ENCODE measurements at regions not wholly inside any gene's neighbourhood (a gene's known extent, or its start where the extent isn't known, plus 50 kb on each side); places are given as distances from the start of the nearest gene placed in this dataset.

DNA sequence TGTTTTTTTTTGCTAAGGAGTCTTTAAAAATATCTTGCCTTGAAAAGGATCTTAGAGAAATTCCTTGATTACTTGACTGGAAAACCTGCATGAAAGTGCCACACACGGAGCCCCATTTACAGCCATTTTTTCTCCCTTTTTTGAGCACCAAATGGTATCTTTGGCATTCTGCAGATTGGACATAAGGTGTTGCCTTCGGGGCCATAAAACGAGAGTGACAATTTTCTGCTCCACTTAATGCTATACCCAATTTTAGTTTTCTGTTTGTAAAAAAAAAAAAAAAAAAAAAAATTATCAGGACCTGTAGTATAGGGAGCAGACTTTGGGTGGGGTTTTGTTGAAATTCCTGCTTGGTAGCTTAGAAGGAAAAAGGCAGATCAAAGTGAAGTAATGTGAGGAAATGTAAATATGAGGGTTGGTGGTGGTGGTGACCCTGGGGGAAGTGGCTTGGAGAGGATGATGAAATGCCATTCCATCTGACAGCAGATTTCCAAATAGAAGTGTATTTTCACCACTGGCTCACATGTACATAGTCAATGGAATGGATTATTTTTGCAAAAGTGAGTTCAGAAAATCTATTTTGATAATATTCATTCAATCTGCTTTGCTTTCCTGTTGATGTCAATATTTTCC lies 212.1 kb upstream of the SOX4 start:
- no peak for DNase-seq

DNA sequence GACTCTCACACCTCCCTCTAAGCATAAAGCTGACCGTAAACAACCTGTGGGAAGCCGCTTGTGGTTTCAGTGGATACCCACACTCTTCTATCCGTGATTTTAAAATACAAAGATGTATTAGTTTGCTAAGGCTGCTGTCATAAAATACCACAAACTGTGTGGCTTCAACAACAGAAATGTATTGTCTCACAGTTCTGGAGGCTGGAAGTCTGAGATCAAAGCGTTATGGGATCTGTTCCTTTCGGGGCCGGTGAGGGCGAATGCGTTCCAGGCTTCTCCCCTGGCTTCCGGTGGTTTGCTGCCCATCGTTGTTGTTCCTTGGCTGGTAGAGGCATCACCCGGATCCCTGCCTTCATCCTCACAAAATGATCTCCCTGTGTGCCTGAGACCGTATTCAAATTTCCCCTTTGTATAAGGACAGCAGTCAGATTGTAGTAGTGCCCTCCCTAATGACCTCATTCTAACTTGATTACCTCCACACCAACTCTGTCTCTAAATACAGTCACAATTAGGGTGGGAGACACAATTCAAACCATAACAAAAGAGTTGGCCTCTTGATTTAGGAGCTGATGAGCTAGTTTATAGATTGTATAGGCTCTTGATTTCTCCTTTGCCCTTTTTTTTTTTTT lies 210.6 kb upstream of the SOX4 start:
- DNase-seq = no peak

DNA sequence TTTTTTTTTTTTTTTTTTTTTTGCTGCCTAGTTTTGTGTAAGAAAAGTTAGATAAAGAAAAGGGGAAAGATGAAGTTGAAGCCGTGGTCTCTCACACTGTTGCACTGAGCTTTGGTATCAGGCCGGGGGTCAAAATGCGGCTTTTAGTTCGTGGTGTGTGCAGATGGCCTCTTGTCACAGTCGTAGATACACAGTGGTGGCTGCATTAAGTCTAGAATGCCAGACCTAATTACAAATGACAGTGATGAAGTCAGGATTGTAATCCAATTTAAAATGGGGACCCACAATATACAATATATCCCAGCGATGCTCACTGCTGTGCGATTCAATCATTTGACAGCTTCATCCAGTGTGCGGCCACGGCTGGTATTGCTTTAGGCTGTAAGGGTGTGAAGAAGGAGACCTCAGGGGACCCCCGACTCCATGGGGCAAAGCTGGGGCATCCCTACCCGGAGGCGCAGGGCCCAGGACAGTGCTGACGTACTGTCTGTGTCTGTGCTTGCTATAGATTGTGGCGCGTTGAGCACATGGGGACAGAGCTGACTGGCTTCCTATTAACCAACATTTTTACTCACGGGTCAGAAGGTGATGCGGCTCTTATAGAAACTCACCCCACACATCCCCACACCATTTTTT lies 210.0 kb upstream of the SOX4 start:
- no peak for DNase-seq

DNA sequence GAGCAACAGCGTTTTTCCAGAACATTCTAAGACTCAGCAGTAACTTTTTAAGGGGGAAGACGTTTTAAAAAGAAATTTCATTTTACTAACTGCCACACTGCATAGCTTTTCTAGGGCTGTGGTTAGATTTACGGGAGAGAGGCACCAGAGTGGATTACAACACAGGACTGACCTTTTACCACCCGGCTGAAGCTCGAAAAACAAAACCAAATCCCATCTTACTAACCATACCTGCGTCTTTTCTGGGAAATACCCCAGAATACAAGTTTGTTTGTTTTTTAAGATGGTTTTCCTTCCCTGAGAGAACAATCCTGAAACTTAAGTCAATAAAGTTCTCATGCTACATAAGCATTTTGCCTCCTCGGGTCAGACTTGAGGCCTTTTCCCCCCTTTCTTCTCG lies 209.3 kb upstream of the SOX4 start:
- DNase-seq = no peak

DNA sequence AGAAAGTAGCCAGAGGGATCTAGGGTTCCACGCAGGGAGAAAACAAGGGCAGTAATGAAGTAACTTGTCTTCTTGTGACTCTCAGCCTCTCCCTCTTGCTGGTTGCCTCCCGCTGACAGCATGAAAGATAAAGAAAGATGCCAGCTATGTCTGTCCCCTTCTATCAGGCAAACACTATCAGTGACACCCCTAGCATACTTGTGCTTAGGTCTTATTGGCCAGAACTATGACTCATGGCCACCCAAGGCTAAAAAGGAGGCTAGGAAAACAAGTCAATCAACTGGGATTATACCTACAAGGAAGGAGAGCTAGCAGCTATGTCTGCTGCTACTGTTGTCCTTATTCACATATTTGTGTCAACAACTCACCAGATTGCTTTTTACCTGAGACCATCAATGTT lies 206.8 kb upstream of the SOX4 start:
- DNase-seq = no peak

DNA sequence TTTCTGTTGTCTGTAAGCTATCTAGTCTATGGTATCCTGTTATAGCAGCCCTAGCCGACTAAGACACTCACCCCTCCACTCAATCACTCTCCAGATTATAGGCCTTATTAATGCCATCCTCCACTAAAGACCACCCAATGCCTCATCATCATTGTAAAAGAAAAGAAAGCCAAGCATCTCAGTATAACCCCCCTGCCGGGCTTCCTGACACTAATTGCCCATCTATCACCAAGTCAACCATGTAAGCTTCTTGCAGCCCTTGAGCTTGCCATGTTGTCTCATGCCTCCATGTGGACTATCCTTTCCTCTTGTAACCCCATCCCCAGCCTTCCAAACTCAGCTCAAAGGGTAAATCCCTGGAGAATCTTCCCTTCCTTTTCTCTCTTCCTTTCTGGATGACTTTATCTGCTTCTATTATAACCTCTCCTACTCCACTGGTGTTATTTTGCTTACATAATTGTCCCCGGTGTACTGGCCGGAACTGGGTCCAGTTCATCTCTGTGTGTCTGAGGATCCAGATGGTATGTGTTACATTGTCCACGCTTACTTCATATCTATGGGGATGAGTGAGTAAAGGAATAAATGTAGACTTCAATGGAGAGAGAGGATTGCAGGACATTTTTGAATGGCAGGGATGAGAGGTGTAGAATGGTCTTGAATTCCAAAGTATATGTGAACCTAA lies 202.9 kb upstream of the SOX4 start:
- DNase-seq = no peak

DNA sequence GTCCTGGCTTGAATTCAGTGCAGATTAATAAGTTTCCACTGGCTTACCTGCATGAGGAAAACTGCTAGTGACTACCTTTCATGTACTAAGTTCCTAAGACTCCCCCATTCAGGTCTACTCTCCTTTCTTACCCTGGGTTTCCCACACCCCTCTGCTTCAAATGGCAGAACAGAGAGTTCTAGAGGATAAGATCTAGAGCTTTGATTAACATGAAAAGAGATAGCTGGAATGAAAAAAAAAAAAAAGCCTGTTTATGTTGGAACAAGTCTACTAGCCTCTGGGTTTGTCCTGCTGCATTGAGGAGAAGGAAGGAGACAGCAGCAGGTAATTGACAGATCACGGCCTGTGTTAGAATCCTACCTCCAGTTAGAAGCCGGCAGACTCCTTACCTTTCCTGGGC lies 201.4 kb upstream of the SOX4 start:
- no peak for DNase-seq

DNA sequence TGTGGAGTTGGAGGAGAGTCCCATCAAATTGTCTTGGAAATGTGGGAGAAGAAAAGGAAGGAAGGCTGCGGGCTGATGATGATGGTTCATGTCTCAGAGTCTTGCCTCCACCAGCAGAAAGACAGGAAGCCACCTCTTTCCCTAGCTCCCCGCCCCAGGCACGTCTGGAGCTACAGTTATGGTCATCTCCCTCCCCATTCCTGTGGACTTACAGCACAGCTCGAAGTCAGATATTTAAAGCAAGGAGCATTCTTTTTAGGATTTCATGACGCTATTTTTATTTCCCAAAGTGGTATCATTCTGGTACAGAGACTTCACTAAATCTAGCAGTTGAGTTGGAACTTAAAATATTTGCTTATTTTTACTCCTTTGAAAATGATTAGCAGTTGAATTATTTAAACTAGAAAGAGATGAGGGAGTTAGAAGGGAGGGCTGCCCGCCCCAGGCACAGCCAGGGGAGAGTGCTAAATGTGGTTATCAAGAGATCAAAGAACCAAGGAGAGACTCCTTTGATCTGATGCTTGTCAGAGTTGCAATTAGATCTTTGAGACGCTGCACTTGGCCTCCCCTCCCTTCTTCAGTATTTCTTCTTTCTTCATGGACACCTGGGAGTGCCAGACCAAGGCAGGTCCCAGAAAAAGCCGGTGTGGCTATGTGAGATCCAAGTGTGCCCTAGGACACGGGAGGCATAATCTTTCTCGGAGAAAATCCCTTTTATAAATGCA lies 199.9 kb upstream of the SOX4 start:
- DNase-seq = no peak

DNA sequence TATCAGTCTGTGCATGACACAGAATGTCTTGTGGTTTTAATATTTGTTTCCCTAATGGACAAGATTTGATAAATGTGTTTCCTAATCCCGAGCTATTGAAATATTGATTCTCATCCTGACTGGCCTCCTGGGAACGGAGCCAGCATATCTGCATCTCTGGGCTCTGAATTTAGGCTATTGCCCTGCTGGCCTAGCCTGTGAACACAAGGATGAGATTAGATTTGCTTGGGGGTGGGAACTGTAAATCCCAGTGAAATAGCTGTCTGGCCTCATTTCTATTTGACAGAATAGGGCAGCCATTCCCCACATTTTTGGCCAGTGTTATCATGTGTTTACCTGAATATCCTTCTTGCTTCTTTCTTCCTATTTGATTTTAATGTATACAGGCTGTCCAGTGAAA lies 198.4 kb upstream of the SOX4 start:
- no peak for DNase-seq

DNA sequence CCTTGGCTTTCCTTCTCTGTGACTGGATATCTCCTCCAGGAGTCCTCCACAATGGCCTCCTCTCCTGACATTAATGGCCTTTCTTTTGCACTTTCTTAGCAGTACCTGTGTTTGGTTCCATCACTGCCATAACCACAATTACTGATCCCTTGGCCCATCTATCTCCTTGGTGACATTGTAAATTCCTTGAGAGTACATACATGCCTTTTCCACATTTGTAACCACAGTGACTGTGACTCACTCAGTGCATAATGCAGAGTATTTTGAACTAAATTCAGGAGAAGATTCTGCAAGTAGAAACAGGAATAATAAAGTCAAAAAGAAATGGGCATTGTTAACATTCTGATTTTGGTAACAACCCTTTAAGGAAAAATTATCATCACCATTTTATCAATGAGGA lies 197.2 kb upstream of the SOX4 start:
- no peak for DNase-seq

DNA sequence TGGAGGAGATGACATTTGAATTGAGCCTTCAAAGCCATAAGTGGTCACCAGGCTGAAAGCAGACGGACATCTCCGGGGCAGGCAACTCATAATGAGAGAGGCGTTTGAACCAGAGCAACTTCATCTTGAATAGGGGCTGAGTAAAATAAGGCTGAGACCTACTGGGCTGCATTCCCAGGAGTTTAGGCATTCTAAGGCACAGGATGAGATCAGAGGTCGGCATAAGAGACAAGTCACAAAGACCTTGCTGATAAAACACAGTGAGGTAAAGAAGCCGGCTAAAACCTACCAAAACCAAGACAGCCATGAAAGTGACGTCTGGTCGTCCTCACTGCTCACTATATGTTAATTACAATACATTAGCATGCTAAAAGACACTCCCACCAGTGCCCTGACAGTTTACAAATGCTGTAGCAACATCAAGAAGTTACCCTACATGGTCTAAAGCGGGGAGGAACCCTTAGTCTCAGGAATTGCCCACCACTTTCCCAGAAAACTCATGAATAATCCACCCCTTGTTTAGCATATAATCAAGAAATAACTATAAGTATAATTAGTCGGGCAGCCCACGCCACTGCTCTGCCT lies 194.7 kb upstream of the SOX4 start:
- DNase-seq = no peak

DNA sequence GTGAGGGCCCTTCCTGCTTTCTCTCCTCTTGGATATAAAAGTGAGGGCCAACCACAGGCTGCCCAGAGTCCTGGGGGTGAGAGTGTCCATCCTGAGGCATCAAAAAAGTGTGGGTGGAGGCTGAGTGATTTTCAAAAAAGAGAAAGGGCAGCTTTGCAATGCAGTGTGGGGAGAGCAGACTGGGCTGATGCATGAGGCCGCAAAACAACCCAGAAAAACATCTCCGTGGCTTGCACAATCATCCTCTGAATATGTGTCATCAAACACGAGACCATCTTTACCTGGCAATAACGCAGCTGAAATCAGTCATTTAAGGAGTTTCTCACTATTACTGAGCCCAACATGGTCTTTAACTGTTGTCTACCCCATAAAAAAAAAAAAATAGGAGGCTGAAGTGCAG lies 191.2 kb upstream of the SOX4 start:
- DNase-seq = no peak

DNA sequence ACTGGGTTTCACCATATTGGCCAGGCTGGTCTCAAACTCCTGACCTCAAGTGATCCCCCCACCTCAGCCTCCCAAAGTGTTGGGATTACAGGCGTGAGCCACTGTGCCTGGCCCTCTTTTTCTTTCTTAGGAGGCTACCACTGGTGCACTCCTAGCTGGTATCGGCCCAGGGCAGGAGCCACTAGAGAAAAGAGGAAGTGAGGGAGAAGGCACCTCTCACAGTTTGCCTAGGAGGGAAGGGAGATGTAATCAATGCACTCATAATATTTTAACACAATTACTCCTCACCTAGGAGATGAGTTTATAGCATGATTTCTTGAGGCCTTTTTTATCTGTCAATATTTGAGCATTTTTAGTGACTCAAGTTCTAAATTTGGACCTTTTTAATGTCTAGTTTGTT lies 189.0 kb upstream of the SOX4 start:
- DNase-seq = no peak

DNA sequence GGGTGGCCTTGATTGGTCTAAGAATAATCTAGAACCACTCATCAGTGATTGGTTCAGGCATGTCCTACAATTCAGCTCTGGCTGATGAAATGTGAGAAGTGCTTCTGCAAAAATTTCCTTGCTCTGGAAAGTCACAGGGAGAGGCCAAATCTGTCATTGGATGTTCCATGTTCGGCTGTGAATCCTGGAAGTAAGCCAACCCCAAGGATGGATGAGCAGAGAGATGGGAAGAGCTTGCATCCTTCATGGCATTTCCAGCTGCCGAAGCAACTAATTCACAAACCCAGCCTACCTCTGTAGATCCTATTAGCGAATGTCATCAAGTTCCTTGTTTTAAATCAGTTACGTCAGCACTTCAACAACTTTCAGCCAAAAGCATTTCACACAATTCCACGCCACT lies 187.2 kb upstream of the SOX4 start:
- no peak for DNase-seq

DNA sequence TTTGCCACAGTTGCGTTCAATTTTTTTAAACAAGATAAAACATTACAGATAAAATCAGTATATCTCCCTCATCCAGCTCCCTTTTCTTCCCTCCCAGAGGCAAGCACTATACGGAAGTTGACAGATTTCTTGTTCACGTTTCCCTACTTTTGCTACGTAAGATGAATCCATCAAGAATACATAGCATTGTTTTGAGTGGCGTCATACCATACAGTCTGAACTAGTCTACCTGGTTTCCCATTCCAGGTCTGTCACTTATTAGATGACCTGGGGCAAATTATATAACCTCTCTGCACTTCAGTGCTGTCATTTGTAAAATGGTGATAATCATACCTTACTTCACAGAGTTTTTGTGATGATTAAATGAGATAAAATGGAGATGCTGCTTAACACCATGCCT lies 184.3 kb upstream of the SOX4 start:
- no peak for DNase-seq

DNA sequence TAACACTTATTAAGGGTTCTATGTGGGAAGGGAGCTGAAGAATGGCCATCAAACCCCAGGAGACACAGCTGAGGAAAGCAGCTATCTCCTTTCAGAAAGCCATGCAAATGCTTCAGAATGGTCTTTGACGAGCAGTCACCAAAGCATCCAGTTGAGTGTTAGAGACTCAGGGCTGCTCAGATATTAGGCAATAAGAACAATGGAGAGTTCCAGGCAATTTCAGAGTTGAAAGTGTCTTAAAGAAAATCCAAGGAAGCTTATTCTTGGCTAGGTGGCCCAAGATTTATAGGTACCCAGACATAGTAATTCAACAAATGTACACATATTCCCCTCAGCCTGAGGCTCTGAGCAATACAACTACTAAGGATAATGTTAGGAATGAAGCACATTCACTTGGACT lies 180.1 kb upstream of the SOX4 start:
- no peak for DNase-seq

DNA sequence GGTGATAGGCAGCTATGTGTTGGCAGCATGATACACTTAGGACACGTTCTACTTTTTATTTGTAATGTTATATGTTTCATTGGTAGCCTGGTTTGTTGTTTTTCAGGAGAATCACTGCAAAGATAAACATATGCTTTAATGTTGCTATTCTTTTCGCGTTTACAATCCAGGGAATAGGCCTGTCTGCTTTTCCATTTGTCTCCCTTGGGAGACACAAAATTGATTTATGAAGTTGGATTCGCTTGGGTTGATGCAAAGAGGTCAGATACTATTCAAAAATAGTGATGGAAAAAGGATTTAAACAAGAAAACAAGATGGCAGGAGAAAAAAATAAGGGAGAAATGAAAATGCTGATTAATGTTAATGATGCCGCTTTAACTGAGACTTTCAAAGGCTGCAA lies 179.5 kb upstream of the SOX4 start:
- DNase-seq = no peak

DNA sequence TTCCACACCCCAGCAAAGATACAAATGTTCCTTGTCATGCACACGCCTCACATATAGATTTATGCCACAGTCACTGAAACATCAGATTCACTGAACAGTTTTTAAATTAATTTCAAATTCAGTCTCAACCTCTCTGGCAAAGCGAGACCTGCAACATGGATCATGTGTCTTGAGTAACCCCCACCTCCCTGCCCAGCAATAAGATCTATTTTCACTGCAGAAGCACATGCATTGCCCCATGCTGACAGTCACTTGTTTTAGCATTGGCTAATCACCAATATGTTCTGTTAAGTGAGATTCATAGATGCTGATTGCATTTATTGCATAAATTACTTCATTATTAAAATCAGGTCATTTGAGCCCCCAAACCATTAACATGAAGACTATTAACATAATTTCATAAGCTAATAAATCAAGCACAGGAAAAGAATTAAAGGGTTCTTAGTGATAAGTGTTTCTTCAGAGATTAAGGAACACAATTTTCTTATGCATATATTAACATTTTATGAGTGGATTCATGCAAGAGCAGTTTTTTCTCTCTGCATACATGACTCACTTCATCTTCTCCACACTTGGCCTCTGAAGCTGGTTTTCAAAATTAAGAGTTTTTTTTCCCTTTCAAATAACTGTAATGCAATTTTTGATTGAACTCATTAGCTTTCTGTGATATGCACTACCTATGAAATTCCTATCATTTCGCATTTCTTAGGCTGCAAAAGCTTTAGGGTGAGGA lies 173.2 kb upstream of the SOX4 start:
- DNase-seq = no peak

DNA sequence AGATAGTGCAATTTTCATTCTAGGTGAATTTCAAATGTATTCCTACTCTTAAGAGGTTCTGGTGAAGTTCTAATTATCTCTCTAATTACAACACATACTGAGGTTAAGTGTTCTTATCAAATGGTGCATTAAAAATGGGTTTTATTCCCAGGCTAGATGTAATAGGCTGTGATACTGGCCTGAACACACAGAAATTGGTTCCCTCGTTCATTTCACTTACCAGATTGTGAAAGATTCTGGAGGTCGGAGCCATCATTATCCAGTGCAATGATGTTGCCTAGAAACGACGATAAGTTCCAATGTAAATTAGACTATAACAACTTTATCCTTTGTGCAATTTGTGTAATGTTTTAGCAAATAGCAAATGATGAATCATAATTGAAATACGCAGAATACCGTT lies 172.6 kb upstream of the SOX4 start:
- DNase-seq = no peak

DNA sequence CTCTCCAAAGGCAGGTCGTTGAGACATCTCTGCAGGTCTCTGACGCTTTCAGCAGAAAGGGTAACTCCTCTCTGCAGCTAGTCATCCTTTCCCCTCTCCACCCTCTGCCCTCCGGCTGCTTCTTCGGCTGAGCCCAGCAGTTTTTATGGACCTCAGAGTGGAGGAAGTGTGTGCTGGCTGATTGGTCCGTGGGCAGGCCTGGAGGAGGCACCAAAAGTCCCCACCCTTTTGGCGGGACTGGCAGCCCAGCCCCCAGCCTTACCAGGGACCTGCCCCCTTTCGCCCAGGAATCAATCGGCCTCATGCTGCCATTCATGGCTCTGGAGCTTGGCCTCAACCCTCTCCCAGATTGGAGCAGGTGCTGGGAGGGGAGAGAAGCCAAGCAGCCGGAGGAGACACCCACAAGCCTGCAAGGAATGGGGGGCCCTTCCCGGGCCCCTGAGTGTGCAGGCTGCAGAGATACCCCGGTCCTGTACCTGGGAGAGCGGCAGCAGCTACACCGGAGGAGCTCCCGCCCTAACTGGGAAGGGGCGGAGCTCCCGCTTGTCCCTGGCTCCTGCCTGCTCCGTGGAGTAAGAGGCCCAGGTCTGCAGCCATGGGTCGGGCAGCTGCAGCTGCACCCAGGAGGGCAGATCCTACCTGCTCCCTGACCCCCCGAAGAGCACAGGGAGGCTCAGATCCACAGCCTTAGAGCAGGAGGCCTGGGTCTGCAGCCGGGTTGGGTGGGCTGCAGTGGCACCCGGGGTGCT lies 170.3 kb upstream of the SOX4 start:
- DNase-seq = no peak

DNA sequence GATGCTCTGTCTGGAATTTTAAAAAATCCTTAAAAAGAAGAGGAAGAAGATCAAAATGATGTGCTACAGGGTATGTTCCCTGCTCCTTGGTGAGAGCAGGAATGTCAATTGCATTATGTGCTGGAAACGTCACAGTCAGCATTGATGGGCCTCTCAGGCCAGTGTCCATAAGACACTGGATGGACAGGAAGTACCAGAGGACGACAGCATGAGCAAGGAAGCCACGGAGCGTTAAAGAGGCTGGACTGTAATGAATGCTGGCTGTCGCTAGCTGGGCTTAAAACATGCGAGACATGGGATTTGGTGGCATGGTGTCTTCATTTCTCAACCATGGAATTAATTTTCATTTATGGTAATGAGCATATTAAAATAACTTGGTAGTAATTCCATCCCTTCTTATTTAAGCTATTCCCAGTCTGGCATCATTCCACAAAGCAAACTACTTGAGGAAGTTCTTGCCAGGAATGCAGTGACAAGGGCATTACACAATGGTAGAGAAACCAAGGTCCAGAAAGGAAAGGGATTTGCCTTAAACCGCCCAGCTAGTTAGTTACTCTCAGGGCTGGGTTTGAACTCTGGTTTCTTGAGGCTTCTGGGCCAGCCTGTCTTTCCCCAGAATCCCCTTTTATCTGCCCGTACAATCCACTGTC lies 166.6 kb upstream of the SOX4 start:
- no peak for DNase-seq

Data from CD4-positive, alpha-beta T cell treated with Interleukin-4 for 1 hour (primary cell).